H1 (cell line): ENCODE measurements at regions not wholly inside any gene's neighbourhood (a gene's known extent, or its start where the extent isn't known, plus 50 kb on each side); places are given as distances from the start of the nearest gene placed in this dataset.

Source experiments
- CTBP2 ChIP-seq: IDR thresholded peaks from 2 replicates; pipeline ENCODE4 v1.7.0; 2011; ENCODE audit warnings: borderline replicate concordance, mild to moderate bottlenecking, moderate library complexity, mixed read lengths, low read length; ENCODE audit not compliant: insufficient read depth, insufficient read length
- TF ChIP-seq, protein P1 (sequence below): fragments of 300-600 bp; sonication (generic); IDR thresholded peaks from 2 replicates; pipeline ENCODE4 v1.7.1; 2012; ENCODE audit warnings: low read length, moderate library complexity, mild to moderate bottlenecking, inconsistent platforms; ENCODE audit not compliant: insufficient replicate concordance

DNA sequence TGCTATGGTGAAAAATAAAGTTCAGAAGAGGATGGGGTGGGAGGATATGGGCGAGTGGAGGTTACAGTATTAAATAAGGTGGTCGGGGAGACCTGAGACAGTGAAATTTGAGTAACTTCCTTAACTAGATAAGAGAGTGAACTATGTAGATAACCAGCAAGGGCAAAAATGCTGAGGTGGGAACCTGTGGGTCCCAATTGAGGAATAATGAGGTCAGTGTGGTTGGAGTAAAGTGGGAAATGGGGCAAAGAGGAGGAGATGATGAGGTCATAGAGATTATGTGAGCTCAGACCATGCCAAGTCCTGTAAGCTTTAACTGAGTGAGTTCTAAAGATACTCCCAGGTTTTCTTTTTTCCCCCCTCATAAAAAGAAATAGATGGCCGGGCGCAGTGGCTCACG lies 614.6 kb upstream of the PLXNA2 start (continued):
- TF ChIP-seq, protein P1, sequence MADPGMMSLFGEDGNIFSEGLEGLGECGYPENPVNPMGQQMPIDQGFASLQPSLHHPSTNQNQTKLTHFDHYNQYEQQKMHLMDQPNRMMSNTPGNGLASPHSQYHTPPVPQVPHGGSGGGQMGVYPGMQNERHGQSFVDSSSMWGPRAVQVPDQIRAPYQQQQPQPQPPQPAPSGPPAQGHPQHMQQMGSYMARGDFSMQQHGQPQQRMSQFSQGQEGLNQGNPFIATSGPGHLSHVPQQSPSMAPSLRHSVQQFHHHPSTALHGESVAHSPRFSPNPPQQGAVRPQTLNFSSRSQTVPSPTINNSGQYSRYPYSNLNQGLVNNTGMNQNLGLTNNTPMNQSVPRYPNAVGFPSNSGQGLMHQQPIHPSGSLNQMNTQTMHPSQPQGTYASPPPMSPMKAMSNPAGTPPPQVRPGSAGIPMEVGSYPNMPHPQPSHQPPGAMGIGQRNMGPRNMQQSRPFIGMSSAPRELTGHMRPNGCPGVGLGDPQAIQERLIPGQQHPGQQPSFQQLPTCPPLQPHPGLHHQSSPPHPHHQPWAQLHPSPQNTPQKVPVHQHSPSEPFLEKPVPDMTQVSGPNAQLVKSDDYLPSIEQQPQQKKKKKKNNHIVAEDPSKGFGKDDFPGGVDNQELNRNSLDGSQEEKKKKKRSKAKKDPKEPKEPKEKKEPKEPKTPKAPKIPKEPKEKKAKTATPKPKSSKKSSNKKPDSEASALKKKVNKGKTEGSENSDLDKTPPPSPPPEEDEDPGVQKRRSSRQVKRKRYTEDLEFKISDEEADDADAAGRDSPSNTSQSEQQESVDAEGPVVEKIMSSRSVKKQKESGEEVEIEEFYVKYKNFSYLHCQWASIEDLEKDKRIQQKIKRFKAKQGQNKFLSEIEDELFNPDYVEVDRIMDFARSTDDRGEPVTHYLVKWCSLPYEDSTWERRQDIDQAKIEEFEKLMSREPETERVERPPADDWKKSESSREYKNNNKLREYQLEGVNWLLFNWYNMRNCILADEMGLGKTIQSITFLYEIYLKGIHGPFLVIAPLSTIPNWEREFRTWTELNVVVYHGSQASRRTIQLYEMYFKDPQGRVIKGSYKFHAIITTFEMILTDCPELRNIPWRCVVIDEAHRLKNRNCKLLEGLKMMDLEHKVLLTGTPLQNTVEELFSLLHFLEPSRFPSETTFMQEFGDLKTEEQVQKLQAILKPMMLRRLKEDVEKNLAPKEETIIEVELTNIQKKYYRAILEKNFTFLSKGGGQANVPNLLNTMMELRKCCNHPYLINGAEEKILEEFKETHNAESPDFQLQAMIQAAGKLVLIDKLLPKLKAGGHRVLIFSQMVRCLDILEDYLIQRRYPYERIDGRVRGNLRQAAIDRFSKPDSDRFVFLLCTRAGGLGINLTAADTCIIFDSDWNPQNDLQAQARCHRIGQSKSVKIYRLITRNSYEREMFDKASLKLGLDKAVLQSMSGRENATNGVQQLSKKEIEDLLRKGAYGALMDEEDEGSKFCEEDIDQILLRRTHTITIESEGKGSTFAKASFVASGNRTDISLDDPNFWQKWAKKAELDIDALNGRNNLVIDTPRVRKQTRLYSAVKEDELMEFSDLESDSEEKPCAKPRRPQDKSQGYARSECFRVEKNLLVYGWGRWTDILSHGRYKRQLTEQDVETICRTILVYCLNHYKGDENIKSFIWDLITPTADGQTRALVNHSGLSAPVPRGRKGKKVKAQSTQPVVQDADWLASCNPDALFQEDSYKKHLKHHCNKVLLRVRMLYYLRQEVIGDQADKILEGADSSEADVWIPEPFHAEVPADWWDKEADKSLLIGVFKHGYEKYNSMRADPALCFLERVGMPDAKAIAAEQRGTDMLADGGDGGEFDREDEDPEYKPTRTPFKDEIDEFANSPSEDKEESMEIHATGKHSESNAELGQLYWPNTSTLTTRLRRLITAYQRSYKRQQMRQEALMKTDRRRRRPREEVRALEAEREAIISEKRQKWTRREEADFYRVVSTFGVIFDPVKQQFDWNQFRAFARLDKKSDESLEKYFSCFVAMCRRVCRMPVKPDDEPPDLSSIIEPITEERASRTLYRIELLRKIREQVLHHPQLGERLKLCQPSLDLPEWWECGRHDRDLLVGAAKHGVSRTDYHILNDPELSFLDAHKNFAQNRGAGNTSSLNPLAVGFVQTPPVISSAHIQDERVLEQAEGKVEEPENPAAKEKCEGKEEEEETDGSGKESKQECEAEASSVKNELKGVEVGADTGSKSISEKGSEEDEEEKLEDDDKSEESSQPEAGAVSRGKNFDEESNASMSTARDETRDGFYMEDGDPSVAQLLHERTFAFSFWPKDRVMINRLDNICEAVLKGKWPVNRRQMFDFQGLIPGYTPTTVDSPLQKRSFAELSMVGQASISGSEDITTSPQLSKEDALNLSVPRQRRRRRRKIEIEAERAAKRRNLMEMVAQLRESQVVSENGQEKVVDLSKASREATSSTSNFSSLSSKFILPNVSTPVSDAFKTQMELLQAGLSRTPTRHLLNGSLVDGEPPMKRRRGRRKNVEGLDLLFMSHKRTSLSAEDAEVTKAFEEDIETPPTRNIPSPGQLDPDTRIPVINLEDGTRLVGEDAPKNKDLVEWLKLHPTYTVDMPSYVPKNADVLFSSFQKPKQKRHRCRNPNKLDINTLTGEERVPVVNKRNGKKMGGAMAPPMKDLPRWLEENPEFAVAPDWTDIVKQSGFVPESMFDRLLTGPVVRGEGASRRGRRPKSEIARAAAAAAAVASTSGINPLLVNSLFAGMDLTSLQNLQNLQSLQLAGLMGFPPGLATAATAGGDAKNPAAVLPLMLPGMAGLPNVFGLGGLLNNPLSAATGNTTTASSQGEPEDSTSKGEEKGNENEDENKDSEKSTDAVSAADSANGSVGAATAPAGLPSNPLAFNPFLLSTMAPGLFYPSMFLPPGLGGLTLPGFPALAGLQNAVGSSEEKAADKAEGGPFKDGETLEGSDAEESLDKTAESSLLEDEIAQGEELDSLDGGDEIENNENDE, result no peak
- no peak for TF ChIP-seq CTBP2
